Activated T-helper 17 cell treated with anti-CD3 and anti-CD28 coated beads, Interleukin-2, amount 50 U/mL, for 72 hours (primary cell): ENCODE measurements at regions not wholly inside any gene's neighbourhood (a gene's known extent, or its start where the extent isn't known, plus 50 kb on each side); places are given as distances from the start of the nearest gene placed in this dataset.

Experiments used
- ATAC-seq: fragments of 150-1000 bp; cut with Tn5 transposase; replicated peaks from 2 replicates; pipeline ENCODE4 v1.10.0; 2021; ENCODE audit warnings: mild to moderate bottlenecking, moderate library complexity
- H3K27ac Mint-ChIP-seq: one replicate; pipeline ENCODE4 v1.8.0; 2022; ENCODE audit warnings: mixed read lengths
- H3K27me3 Mint-ChIP-seq: one replicate; pipeline ENCODE4 v1.8.0; 2022; ENCODE audit warnings: mixed read lengths
- H3K36me3 Mint-ChIP-seq: one replicate; pipeline ENCODE4 v1.8.0; 2022; ENCODE audit warnings: low read depth, mild to moderate bottlenecking, mixed read lengths
- H3K4me1 Mint-ChIP-seq: one replicate; pipeline ENCODE4 v1.8.0; 2022; ENCODE audit warnings: mixed read lengths
- H3K4me3 Mint-ChIP-seq: one replicate; pipeline ENCODE4 v1.8.0; 2022; ENCODE audit warnings: mild to moderate bottlenecking, mixed read lengths
- H3K9me3 Mint-ChIP-seq: one replicate; pipeline ENCODE4 v1.8.0; 2022; ENCODE audit warnings: mixed read lengths

DNA sequence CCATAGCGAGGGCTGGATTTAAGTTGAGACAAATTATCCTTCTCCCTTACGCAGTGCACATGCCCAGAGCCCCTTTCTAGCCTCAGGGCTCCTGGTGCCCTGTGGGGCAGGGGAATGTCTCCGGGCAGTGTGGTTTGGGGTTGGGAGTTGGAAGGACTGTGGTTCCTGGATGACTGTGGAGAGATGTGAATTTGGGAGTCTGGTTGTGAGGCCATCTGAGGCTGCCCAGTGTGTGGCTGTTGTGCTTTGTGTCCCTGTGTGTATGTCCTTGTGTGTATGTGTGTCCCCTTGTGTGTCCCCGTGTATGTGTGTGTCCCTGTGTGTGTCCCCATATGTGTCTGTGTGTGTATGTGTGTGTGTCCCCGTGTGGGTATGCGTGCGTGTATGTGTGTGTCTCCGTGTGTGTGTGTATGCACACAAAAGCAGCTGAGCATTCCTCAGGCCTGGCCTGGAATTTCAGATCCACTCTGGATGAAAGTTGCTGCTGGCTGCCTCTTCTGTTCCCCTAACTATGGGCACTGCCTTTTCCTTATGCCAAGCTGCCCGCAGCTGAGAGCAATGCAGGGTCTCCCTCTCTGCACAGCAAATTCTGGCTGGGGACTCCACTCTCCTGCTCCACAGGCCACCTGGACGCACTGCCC, 65.4 kb downstream of the UBIAD1 start:
- no peaks in the 10 kb centered on the region for H3K4me1 Mint-ChIP-seq

GRCh38 chr1:11339346-11340232, 66.6 kb downstream of the UBIAD1 start:
- no peaks in the 10 kb centered on the region for H3K36me3 Mint-ChIP-seq
- ATAC-seq = no peak
- no peaks in the 10 kb centered on the region for H3K4me1 Mint-ChIP-seq
- no peaks in the 10 kb centered on the region for H3K9me3 Mint-ChIP-seq
- peaks cover 21% of the 10 kb centered on the region for H3K27me3 Mint-ChIP-seq
- H3K27ac Mint-ChIP-seq = no peak overlapping the region
- no peak overlapping the region for H3K4me3 Mint-ChIP-seq

More for the DNA sequence above, 65.4 kb downstream of the UBIAD1 start:
- Mint-ChIP-seq H3K36me3 (no peaks in the 10 kb centered on the region), H3K9me3 (no peaks in the 10 kb centered on the region), H3K27me3 (peaks cover 21% of the 10 kb centered on the region), H3K4me3 (no peak overlapping the region), H3K27ac (no peak overlapping the region)
- no peak for ATAC-seq

GRCh38 chr1:11340233-11340632, 67.2 kb downstream of the UBIAD1 start:
- Mint-ChIP-seq H3K27ac (no peak overlapping the region), H3K9me3 (no peaks in the 10 kb centered on the region), H3K4me1 (no peaks in the 10 kb centered on the region), H3K27me3 (peaks cover 21% of the 10 kb centered on the region), H3K36me3 (no peaks in the 10 kb centered on the region), H3K4me3 (no peak overlapping the region)
- no peak for ATAC-seq

- H3K27me3 Mint-ChIP-seq = peaks cover 21% of the 10 kb centered on the region
- H3K9me3 Mint-ChIP-seq = no peaks in the 10 kb centered on the region
- no peak overlapping the region for H3K4me3 Mint-ChIP-seq
- H3K4me1 Mint-ChIP-seq = no peaks in the 10 kb centered on the region
- no peaks in the 10 kb centered on the region for H3K36me3 Mint-ChIP-seq
- ATAC-seq = no peak
- H3K27ac Mint-ChIP-seq = no peak overlapping the region
These were observed 69.0 kb downstream of the UBIAD1 start for GRCh38 chr1:11341901-11342552.

DNA sequence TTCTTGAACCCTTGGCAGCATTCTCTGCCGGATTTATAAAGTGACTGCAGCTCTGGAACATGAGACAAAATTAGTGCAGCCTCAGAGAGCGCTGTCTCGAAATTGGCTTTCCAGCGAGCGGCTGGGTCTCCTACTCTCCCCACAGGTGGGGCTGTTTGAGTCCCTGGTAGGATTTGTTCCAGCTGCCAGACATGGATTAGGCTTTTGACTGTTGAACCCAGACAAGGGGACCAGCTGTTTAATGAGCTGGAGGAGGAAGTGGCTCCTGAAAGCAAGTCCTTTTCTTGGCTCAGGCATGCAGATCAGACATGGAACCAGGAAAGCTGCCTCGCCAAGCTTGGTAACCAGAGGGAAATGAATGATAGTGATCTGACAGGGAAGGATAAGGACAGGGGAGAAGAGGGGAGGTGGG, 69.6 kb downstream of the UBIAD1 start:
- H3K4me1 Mint-ChIP-seq = no peaks in the 10 kb centered on the region
- H3K4me3 Mint-ChIP-seq = no peak overlapping the region
- peaks cover 21% of the 10 kb centered on the region for H3K27me3 Mint-ChIP-seq
- no peaks in the 10 kb centered on the region for H3K9me3 Mint-ChIP-seq
- H3K27ac Mint-ChIP-seq = no peak overlapping the region
- no peak for ATAC-seq
- H3K36me3 Mint-ChIP-seq = no peaks in the 10 kb centered on the region

GRCh38 chr1:11345971-11346715, 73.1 kb downstream of the UBIAD1 start:
- Mint-ChIP-seq H3K36me3 (no peaks in the 10 kb centered on the region), H3K27ac (no peak overlapping the region)
- ATAC-seq = no peak

DNA sequence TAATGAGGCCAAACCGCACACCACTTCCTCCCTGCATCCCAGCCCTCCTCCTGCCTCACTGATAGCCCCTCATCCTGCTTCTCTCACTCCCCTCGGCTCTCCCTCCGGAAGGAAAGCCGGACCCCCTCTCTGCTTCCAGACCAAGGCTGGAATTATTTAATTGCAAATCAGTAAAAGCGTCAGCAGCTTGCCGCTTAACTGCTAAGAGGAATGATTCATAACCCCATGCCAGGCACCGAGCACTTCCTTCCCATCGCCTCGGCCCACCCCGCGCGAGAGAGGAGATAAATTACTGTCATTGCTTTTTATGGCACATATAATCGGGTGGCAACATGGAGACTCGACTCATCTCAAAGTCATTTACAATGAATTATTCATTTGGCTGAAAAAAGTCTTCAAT, 77.3 kb downstream of the UBIAD1 start:
- ATAC-seq = no peak
- no peaks in the 10 kb centered on the region for H3K36me3 Mint-ChIP-seq
- H3K9me3 Mint-ChIP-seq = no peaks in the 10 kb centered on the region
- H3K27me3 Mint-ChIP-seq = peaks cover 5% of the 10 kb centered on the region
- H3K4me1 Mint-ChIP-seq = no peaks in the 10 kb centered on the region
- H3K27ac Mint-ChIP-seq = no peak overlapping the region
- H3K4me3 Mint-ChIP-seq = no peak overlapping the region

More at GRCh38 chr1:11345971-11346715, 73.1 kb downstream of the UBIAD1 start:
- Mint-ChIP-seq H3K4me3 (no peak overlapping the region), H3K9me3 (no peaks in the 10 kb centered on the region), H3K4me1 (no peaks in the 10 kb centered on the region), H3K27me3 (peaks cover 6% of the 10 kb centered on the region)

- no peak for ATAC-seq
- H3K27me3 Mint-ChIP-seq = peaks cover 9% of the 10 kb centered on the region
- no peaks in the 10 kb centered on the region for H3K4me1 Mint-ChIP-seq
- no peaks in the 10 kb centered on the region for H3K9me3 Mint-ChIP-seq
- no peaks in the 10 kb centered on the region for H3K36me3 Mint-ChIP-seq
- H3K4me3 Mint-ChIP-seq = no peak overlapping the region
- no peak overlapping the region for H3K27ac Mint-ChIP-seq
These were observed 79.2 kb downstream of the UBIAD1 start for GRCh38 chr1:11352058-11352715.

GRCh38 chr1:11352816-11353799, 80.1 kb downstream of the UBIAD1 start:
- Mint-ChIP-seq H3K27me3 (peaks cover 16% of the 10 kb centered on the region), H3K27ac (no peak overlapping the region), H3K4me3 (no peak overlapping the region), H3K9me3 (no peaks in the 10 kb centered on the region), H3K36me3 (no peaks in the 10 kb centered on the region), H3K4me1 (no peaks in the 10 kb centered on the region)
- ATAC-seq = no peak

DNA sequence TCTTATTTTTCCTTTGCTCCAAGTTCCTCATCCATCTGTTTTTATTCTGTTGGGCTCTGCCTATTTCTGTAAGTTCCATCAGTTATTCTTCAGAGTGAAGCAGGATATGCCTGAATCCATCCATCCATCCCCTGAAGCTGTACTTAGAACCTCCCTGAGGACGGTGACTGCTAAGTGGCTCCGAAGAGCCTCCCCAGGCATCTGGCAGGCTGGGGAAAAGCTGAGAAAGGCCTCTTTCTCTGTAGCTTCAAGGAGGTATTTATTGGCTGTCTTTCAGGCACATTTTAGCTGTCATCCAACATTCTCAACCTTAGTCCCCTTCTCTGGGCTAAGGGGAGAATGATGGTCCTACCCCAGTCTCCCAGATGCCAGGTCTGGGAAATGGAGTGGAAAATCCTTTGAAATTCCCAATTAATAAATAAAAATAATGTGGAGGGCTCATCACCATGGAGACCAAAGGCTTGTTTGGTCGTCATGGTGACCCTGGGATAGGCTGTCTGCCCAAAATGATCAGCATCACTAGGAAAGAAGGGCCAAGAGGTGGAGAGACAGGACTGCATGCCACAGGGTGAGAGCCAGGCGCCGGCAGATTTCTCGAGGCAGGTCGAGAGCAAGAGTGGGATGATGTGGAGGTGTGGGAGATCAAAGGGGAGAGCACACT, 82.0 kb downstream of the UBIAD1 start:
- Mint-ChIP-seq H3K9me3 (no peaks in the 10 kb centered on the region), H3K4me3 (no peak overlapping the region), H3K27me3 (peaks cover 18% of the 10 kb centered on the region), H3K36me3 (no peaks in the 10 kb centered on the region), H3K27ac (no peak overlapping the region), H3K4me1 (no peaks in the 10 kb centered on the region)
- no peak for ATAC-seq

DNA sequence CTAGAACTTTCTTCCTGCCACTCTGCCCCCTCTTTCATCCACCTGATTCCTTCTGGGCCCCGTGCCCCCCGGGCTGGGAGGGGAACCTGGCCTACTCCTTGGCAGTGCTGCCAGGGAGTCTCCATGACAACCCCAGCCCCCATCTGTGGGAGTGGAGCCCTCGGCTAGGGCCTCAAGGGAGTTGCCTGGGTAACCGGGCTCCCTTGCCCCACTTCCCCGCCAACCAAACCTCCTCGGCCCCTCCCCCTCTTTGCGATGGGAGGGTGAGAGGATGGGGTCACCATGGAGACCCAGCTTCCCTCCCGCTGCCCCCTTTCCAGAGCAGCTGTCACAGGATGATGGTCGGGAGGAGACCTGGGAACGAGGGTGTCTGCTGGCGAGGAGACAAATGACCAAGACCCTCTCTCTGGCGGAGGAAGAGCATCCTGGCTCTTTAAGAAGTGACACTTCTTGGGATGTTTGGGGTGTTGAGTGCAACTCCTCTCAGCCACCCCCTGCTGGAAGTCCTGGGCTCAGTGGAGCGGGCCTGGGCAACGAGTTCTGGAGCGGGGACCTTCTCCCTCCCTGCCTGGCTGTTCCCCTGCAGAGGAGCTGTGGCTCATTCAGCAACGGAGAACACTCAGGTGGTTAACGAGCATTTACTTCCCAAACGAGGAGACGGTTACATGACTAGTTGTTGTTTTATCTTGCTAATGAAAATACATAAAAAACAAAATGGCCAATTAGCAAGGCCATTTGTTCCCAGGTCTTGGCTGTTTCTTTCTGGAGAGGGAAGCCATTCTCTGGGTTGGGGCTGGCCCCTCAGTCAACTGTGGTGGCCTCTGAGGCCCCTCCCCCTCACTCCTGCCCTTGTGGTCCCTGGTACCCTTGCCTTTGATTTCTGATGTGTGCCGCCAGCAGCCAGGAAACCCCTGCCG, 82.8 kb downstream of the UBIAD1 start:
- peaks cover 18% of the 10 kb centered on the region for H3K27me3 Mint-ChIP-seq
- no peak overlapping the region for H3K27ac Mint-ChIP-seq
- no peaks in the 10 kb centered on the region for H3K4me1 Mint-ChIP-seq
- no peak overlapping the region for H3K4me3 Mint-ChIP-seq
- no peak for ATAC-seq
- H3K36me3 Mint-ChIP-seq = no peaks in the 10 kb centered on the region
- H3K9me3 Mint-ChIP-seq = no peaks in the 10 kb centered on the region

GRCh38 chr1:11357276-11357675, 84.3 kb downstream of the UBIAD1 start:
- H3K4me1 Mint-ChIP-seq = no peaks in the 10 kb centered on the region
- no peaks in the 10 kb centered on the region for H3K9me3 Mint-ChIP-seq
- H3K27ac Mint-ChIP-seq = no peak overlapping the region
- no peak overlapping the region for H3K4me3 Mint-ChIP-seq
- H3K36me3 Mint-ChIP-seq = no peaks in the 10 kb centered on the region
- H3K27me3 Mint-ChIP-seq = peaks cover 18% of the 10 kb centered on the region
- no peak for ATAC-seq
